ENCODE measurements at regions not wholly inside any gene's neighbourhood (a gene's known extent, or its start where the extent isn't known, plus 50 kb on each side); places are given as distances from the start of the nearest gene placed in this dataset.

DNA sequence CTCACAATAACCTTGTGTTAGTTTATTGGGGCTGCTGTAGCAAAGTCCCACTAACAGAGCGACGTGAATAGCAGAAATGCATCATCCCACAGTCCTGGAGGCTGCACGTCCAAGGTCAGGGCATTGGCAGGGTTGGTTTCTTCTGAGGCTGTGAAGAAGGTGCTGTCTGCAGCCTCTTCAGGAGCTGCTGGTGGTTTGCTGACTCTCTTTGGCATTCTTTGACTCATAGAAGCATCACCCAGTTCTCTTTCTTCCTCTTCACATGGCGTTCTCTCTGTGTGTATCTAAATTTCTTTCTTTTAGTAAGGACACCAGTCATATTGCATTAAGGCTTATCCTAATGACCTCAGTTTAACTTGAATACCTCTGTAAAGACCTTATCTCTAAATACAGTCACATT, 428.4 kb upstream of the KLF6 start:
- no peak overlapping the region for H3K27ac ChIP-seq (ENCODE audit: extremely low read depth, low read depth, low read length)
- TF ChIP-seq HOXA7 (CRISPR knock-in tag; IDR thresholded peaks at IDR 0.05; ENCODE audit: borderline replicate concordance): no peak
- no peak for TF ChIP-seq ZNF221 (tag by site-specific recombination; IDR thresholded peaks at IDR 0.05; ENCODE audit: borderline replicate concordance)
- 0 out of 2 replicates have a peak, but pooled peaks have one; percentile 32 for TF ChIP-seq ZNF548 (tag by site-specific recombination; IDR thresholded peaks at IDR 0.05)
- no peak for TF ChIP-seq ZFP3 (tag by site-specific recombination; IDR thresholded peaks at IDR 0.05; ENCODE audit: low read depth)
- no peak for TF ChIP-seq HOXC10 (CRISPR knock-in tag; IDR thresholded peaks at IDR 0.05)
- H3K4me3 ChIP-seq (ENCODE audit: low read depth, low read length): no peak overlapping the region
- no peaks in the 10 kb centered on the region for H3K36me3 ChIP-seq (ENCODE audit: control insufficient read depth in 2 of 2, insufficient read depth in 1 of 2, low read length in 2 of 2)
- H3K4me1 ChIP-seq (ENCODE audit: control insufficient read depth, insufficient read depth, low read length): no peaks in the 10 kb centered on the region
- H3K9me3 ChIP-seq (ENCODE audit: control insufficient read depth, insufficient read depth, low read depth, low read length): no peaks in the 10 kb centered on the region
- ChIA-PET CTCF (no interaction called here), POLR2A (no interaction called here)

DNA sequence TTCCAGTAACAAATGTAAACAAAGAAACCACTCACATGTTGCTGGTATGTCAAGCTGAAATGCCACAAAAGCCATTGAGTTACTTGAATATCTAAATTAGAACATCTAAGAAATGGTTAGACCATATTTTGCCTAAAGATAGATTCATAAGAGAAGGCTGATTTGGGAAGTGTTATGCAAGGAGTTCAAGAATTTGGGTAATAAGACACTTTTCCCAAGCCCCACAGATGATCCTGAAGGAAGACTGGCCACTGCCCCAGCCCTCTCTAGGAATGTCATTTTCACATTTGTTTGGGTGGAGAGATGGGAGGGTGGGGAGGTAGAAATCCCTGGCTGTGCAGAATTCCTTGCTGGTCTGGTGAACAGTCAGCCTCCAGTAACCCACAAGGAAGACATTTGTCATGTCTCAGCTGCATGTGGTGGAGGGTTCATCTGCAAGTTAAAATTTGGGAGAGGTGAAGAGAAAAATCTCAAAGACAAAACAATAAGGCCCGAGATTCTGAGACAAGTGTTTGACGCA, 427.2 kb upstream of the KLF6 start:
- Histone ChIP-seq H3K36me3 (ENCODE audit: control insufficient read depth in 2 of 2, insufficient read depth in 1 of 2, low read length in 2 of 2) (no peaks in the 10 kb centered on the region), H3K4me1 (ENCODE audit: control insufficient read depth, insufficient read depth, low read length) (no peaks in the 10 kb centered on the region), H3K4me3 (ENCODE audit: low read depth, low read length) (no peak overlapping the region), H3K27ac (ENCODE audit: extremely low read depth, low read depth, low read length) (no peak overlapping the region), H3K9me3 (ENCODE audit: control insufficient read depth, insufficient read depth, low read depth, low read length) (no peaks in the 10 kb centered on the region)
- TF ChIP-seq SP3 (tag by site-specific recombination; IDR thresholded peaks at IDR 0.05) (no peak), ZNF404 (tag by site-specific recombination; IDR thresholded peaks at IDR 0.05) (no peak), ZNF175 (tag by site-specific recombination; IDR thresholded peaks at IDR 0.05) (no peak), ZNF777 (tag by site-specific recombination; IDR thresholded peaks at IDR 0.05; ENCODE audit: borderline replicate concordance) (no peak), KLF9 (tag by site-specific recombination; IDR thresholded peaks at IDR 0.05; ENCODE audit: low read depth) (no peak), SCRT2 (tag by site-specific recombination; IDR thresholded peaks at IDR 0.05) (no peak), ZNF138 (tag by site-specific recombination; IDR thresholded peaks at IDR 0.05; ENCODE audit: borderline replicate concordance) (no peak), ZEB2 (tag by site-specific recombination; IDR thresholded peaks at IDR 0.05) (no peak), ZNF658 (tag by site-specific recombination; IDR thresholded peaks at IDR 0.05) (no peak), ZBTB17 (tag by site-specific recombination; IDR thresholded peaks at IDR 0.05) (no peak), ZNF274 (IDR thresholded peaks at IDR 0.05; ENCODE audit: low read length) (no peak), ZNF274 (tag by site-specific recombination; IDR thresholded peaks at IDR 0.05; ENCODE audit: borderline replicate concordance) (no peak), ZNF114 (tag by site-specific recombination; IDR thresholded peaks at IDR 0.05) (no peak), ZNF10 (tag by site-specific recombination; IDR thresholded peaks at IDR 0.05) (no peak), ZNF19 (tag by site-specific recombination; IDR thresholded peaks at IDR 0.05; ENCODE audit: low read depth) (no peak), ZNF37A (tag by site-specific recombination; IDR thresholded peaks at IDR 0.05) (no peak)
- TF ChIP-seq, protein P1, sequence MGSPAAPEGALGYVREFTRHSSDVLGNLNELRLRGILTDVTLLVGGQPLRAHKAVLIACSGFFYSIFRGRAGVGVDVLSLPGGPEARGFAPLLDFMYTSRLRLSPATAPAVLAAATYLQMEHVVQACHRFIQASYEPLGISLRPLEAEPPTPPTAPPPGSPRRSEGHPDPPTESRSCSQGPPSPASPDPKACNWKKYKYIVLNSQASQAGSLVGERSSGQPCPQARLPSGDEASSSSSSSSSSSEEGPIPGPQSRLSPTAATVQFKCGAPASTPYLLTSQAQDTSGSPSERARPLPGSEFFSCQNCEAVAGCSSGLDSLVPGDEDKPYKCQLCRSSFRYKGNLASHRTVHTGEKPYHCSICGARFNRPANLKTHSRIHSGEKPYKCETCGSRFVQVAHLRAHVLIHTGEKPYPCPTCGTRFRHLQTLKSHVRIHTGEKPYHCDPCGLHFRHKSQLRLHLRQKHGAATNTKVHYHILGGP (tag by site-specific recombination; IDR thresholded peaks at IDR 0.05): no peak
- TF ChIP-seq, protein P2, sequence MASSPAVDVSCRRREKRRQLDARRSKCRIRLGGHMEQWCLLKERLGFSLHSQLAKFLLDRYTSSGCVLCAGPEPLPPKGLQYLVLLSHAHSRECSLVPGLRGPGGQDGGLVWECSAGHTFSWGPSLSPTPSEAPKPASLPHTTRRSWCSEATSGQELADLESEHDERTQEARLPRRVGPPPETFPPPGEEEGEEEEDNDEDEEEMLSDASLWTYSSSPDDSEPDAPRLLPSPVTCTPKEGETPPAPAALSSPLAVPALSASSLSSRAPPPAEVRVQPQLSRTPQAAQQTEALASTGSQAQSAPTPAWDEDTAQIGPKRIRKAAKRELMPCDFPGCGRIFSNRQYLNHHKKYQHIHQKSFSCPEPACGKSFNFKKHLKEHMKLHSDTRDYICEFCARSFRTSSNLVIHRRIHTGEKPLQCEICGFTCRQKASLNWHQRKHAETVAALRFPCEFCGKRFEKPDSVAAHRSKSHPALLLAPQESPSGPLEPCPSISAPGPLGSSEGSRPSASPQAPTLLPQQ (tag by site-specific recombination; IDR thresholded peaks at IDR 0.05): no peak
- TF ChIP-seq, protein P3, sequence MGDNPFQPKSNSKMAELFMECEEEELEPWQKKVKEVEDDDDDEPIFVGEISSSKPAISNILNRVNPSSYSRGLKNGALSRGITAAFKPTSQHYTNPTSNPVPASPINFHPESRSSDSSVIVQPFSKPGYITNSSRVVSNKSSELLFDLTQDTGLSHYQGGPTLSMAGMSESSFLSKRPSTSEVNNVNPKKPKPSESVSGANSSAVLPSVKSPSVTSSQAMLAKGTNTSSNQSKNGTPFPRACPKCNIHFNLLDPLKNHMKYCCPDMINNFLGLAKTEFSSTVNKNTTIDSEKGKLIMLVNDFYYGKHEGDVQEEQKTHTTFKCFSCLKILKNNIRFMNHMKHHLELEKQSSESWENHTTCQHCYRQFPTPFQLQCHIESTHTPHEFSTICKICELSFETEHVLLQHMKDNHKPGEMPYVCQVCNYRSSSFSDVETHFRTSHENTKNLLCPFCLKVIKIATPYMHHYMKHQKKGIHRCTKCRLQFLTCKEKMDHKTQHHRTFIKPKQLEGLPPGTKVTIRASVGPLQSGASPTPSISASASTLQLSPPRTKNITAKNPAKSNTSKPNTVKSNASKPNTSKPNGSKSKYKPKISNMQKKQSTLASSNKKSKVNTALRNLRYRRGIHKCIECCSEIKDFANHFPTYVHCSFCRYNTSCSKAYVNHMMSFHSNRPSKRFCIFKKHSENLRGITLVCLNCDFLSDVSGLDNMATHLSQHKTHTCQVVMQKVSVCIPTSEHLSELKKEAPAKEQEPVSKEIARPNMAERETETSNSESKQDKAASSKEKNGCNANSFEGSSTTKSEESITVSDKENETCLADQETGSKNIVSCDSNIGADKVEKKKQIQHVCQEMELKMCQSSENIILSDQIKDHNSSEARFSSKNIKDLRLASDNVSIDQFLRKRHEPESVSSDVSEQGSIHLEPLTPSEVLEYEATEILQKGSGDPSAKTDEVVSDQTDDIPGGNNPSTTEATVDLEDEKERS (tag by site-specific recombination; IDR thresholded peaks at IDR 0.05): no peak
- TF ChIP-seq, protein P4, sequence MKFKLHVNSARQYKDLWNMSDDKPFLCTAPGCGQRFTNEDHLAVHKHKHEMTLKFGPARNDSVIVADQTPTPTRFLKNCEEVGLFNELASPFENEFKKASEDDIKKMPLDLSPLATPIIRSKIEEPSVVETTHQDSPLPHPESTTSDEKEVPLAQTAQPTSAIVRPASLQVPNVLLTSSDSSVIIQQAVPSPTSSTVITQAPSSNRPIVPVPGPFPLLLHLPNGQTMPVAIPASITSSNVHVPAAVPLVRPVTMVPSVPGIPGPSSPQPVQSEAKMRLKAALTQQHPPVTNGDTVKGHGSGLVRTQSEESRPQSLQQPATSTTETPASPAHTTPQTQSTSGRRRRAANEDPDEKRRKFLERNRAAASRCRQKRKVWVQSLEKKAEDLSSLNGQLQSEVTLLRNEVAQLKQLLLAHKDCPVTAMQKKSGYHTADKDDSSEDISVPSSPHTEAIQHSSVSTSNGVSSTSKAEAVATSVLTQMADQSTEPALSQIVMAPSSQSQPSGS (tag by site-specific recombination; IDR thresholded peaks at IDR 0.05; ENCODE audit: low read depth): no peak
- TF ChIP-seq, protein P5, sequence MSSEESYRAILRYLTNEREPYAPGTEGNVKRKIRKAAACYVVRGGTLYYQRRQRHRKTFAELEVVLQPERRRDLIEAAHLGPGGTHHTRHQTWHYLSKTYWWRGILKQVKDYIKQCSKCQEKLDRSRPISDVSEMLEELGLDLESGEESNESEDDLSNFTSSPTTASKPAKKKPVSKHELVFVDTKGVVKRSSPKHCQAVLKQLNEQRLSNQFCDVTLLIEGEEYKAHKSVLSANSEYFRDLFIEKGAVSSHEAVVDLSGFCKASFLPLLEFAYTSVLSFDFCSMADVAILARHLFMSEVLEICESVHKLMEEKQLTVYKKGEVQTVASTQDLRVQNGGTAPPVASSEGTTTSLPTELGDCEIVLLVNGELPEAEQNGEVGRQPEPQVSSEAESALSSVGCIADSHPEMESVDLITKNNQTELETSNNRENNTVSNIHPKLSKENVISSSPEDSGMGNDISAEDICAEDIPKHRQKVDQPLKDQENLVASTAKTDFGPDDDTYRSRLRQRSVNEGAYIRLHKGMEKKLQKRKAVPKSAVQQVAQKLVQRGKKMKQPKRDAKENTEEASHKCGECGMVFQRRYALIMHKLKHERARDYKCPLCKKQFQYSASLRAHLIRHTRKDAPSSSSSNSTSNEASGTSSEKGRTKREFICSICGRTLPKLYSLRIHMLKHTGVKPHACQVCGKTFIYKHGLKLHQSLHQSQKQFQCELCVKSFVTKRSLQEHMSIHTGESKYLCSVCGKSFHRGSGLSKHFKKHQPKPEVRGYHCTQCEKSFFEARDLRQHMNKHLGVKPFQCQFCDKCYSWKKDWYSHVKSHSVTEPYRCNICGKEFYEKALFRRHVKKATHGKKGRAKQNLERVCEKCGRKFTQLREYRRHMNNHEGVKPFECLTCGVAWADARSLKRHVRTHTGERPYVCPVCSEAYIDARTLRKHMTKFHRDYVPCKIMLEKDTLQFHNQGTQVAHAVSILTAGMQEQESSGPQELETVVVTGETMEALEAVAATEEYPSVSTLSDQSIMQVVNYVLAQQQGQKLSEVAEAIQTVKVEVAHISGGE (tag by site-specific recombination; conservative IDR thresholded peaks at IDR 0.05; ENCODE audit: low read depth): no peak
- POLR2A ChIA-PET: no interaction called here
- CTCF ChIA-PET: interaction anchor here (1.2 kb wide), 1 partner anchor 18 kb away, joined by 4 read pairs; no protein-coding TSS in a partner anchor
